ENCODE measurements at regions not wholly inside any gene's neighbourhood (a gene's known extent, or its start where the extent isn't known, plus 50 kb on each side); places are given as distances from the start of the nearest gene placed in this dataset.
"Not testable (repeated sequence)": the region's sequence is repeated elsewhere in the genome, so short reads cannot be mapped to it uniquely, and the experiment has no call there.

GRCh38 chr12:19572920-19573558 lies 133.7 kb downstream of the AEBP2 start:
- peak; percentile 35 for DNase-seq

GRCh38 chr12:19573866-19574265 lies 134.6 kb downstream of the AEBP2 start:
- DNase-seq: no peak

GRCh38 chr12:19574601-19575000 lies 135.3 kb downstream of the AEBP2 start:
- DNase-seq: no peak

GRCh38 chr12:19575337-19576243 lies 136.3 kb downstream of the AEBP2 start:
- DNase-seq: no peak

GRCh38 chr12:19576506-19577280 lies 137.4 kb downstream of the AEBP2 start:
- no peak for DNase-seq

- DNase-seq: no peak
These were observed 137.9 kb downstream of the AEBP2 start for GRCh38 chr12:19577281-19577530.

- no peak for DNase-seq
These were observed 145.4 kb downstream of the AEBP2 start for GRCh38 chr12:19584732-19585131.

- peak; percentile 29 for DNase-seq
These were observed 149.7 kb downstream of the AEBP2 start for GRCh38 chr12:19588951-19589350.

- no peak for DNase-seq
These were observed 152.7 kb downstream of the AEBP2 start for GRCh38 chr12:19591951-19592350.

- no peak for DNase-seq
These were observed 157.3 kb downstream of the AEBP2 start for GRCh38 chr12:19596434-19597166.

GRCh38 chr12:19597167-19598026 lies 158.1 kb downstream of the AEBP2 start:
- DNase-seq: no peak

- no peak for DNase-seq
These were observed 166.4 kb downstream of the AEBP2 start for GRCh38 chr12:19605720-19606119.

GRCh38 chr12:19608039-19608438 lies 168.7 kb downstream of the AEBP2 start:
- DNase-seq: no peak

- DNase-seq: no peak
These were observed 173.8 kb downstream of the AEBP2 start for GRCh38 chr12:19613051-19613535.

GRCh38 chr12:19614601-19615383 lies 175.5 kb downstream of the AEBP2 start:
- DNase-seq: no peak

GRCh38 chr12:19615384-19615725 lies 176.1 kb downstream of the AEBP2 start:
- no peak for DNase-seq

- DNase-seq: no peak
These were observed 177.5 kb downstream of the AEBP2 start for GRCh38 chr12:19616781-19617180.

- no peak for DNase-seq
These were observed 180.9 kb downstream of the AEBP2 start for GRCh38 chr12:19620222-19620621.

GRCh38 chr12:19623751-19624399 lies 184.6 kb downstream of the AEBP2 start:
- no peak for DNase-seq

- no peak for DNase-seq
These were observed 185.2 kb downstream of the AEBP2 start for GRCh38 chr12:19624491-19624890.

GRCh38 chr12:19625551-19625950 lies 186.3 kb downstream of the AEBP2 start:
- DNase-seq: not testable (repeated sequence)
